Endothelial cell of umbilical vein (primary cell): ENCODE measurements at regions not wholly inside any gene's neighbourhood (a gene's known extent, or its start where the extent isn't known, plus 50 kb on each side); places are given as distances from the start of the nearest gene placed in this dataset.

ENCODE experiments used
- BruUV-seq: library from RNA; stranded (reverse); fragments of 400-500 nt; replicated peaks from 2 replicates; lab custom pipeline; 2021; lab: Mats Ljungman, UMichigan
- CTCF ChIA-PET: fragments of 300-600, 350-600 bp; sonication (Branson Sonifier 250); formaldehyde crosslinking; loops from one replicate; lab custom pipeline; 2021; ENCODE audit warnings: antibody characterized with exemption, inconsistent platforms; lab: Charles Lee
- POLR2A ChIA-PET: fragments of 300-600, 350-600 bp; sonication (Branson Sonifier 250); formaldehyde crosslinking; loops from one replicate; lab custom pipeline; 2021; ENCODE audit warnings: antibody characterized with exemption, inconsistent platforms; lab: Charles Lee
- DNase-seq: peaks from one replicate; pipeline ENCODE4 v3.0.0-alpha.2; 2011; ENCODE audit warnings: low read depth, low spot score
- FAIRE-seq: peaks from 2 replicates; lab custom pipeline; 2011; peaks lifted over from hg19 to GRCh38; lab: Jason Lieb, UNC
- H2AFZ ChIP-seq: 2 replicates; pipeline ENCODE4 v1.6.0; 2012; ENCODE audit warnings: low read depth, low read length, control low read depth, inconsistent platforms
- H3K27ac ChIP-seq: 2 replicates; pipeline ENCODE4 v1.5.1; 2011; ENCODE audit warnings: low read depth, mild to moderate bottlenecking, control low read depth, low read length, moderate library complexity; ENCODE audit not compliant: insufficient read depth
- H3K27me3 ChIP-seq, 2 experiments: 2 replicates each; pipeline versions ENCODE4 v1.6.0 to v1.6.1; 2011; ENCODE audit warnings: low read length in 2 of 2, mixed read lengths in 1 of 2; ENCODE audit not compliant: control insufficient read depth in 2 of 2, insufficient read depth in 2 of 2
- H3K36me3 ChIP-seq, 2 experiments: 2 replicates in 1 of 2; 3 replicates in 1 of 2; pipeline ENCODE4 v1.5.1; 2011; ENCODE audit warnings: low read length in 2 of 2, mild to moderate bottlenecking in 1 of 2, moderate library complexity in 1 of 2; ENCODE audit not compliant: control insufficient read depth in 2 of 2, insufficient read depth in 2 of 2; ENCODE audit errors: extremely low read depth in 1 of 2
- H3K4me1 ChIP-seq: 3 replicates; pipeline ENCODE4 v1.5.1; 2011; ENCODE audit warnings: mild to moderate bottlenecking, low read length; ENCODE audit not compliant: control insufficient read depth, insufficient read depth; ENCODE audit errors: extremely low read depth
- H3K4me2 ChIP-seq: 2 replicates; pipeline ENCODE4 v1.6.1; 2011; ENCODE audit warnings: low read length, control low read depth, mixed read lengths; ENCODE audit not compliant: insufficient read depth
- H3K4me3 ChIP-seq, 3 experiments: fragments of 200-600 bp in 1 of 3; sonication (generic), shearing (Covaris generic) in 1 of 3; replicated peaks in 1 of 3; 2 replicates each; pipeline ENCODE4 v1.5.1; 2011 to 2016; ENCODE audit warnings: control low read depth in 3 of 3, low read length in 3 of 3, mild to moderate bottlenecking in 2 of 3, inconsistent platforms in 1 of 3, low read depth in 1 of 3, moderate library complexity in 1 of 3; ENCODE audit not compliant: insufficient read depth in 1 of 3
- H3K79me2 ChIP-seq: 2 replicates; pipeline ENCODE4 v1.6.0; 2012; ENCODE audit warnings: low read length, inconsistent platforms; ENCODE audit not compliant: control insufficient read depth, insufficient read depth
- H3K9ac ChIP-seq: replicated peaks from 2 replicates; pipeline ENCODE3; 2011; ENCODE audit warnings: low read length, control low read depth; ENCODE audit not compliant: insufficient read depth; ENCODE audit errors: extremely low read depth
- H3K9me1 ChIP-seq: replicated peaks from 3 replicates; pipeline ENCODE4 v1.6.0; 2011; ENCODE audit warnings: mild to moderate bottlenecking, low read length; ENCODE audit not compliant: control insufficient read depth, insufficient read depth; ENCODE audit errors: extremely low read depth
- H3K9me3 ChIP-seq: replicated peaks from 2 replicates; pipeline ENCODE4 v1.5.1; 2012; ENCODE audit warnings: low read length, inconsistent platforms; ENCODE audit not compliant: control insufficient read depth, insufficient read depth
- H4K20me1 ChIP-seq: replicated peaks from 2 replicates; pipeline ENCODE3; 2011; ENCODE audit warnings: mild to moderate bottlenecking, low read length; ENCODE audit not compliant: control insufficient read depth, insufficient read depth; ENCODE audit errors: extremely low read depth
- CTCF ChIP-seq, 2 donors: IDR thresholded peaks; 1 replicate in 1 of 2; 2 replicates in 1 of 2; pipeline ENCODE4 v1.5.1; 2011; ENCODE audit warnings: low read length in 2 of 2, mild to moderate bottlenecking in 2 of 2, moderate library complexity in 2 of 2, control low read depth in 1 of 2, inconsistent platforms in 1 of 2, low read depth in 1 of 2; ENCODE audit not compliant: insufficient read depth in 1 of 2; ENCODE audit errors: extremely low read depth in 1 of 2
- EZH2 ChIP-seq: IDR thresholded peaks from 2 replicates; pipeline ENCODE4 v1.6.1; 2012; ENCODE audit warnings: borderline replicate concordance, low read depth, mild to moderate bottlenecking, moderate library complexity, low read length, inconsistent platforms; ENCODE audit not compliant: severe bottlenecking
- FOS ChIP-seq: IDR thresholded peaks from 2 replicates; pipeline ENCODE4 v1.6.1; 2011; ENCODE audit warnings: mild to moderate bottlenecking, low read length, moderate library complexity, borderline replicate concordance; ENCODE audit not compliant: insufficient read depth
- GATA2 ChIP-seq: IDR thresholded peaks from 2 replicates; pipeline ENCODE4 v1.7.0; 2011; ENCODE audit warnings: low read depth, mild to moderate bottlenecking, moderate library complexity, mixed read lengths, low read length; ENCODE audit not compliant: insufficient read length, insufficient read depth
- JUN ChIP-seq: IDR thresholded peaks from 2 replicates; pipeline ENCODE4 v1.6.1; 2011; ENCODE audit warnings: borderline replicate concordance, low read depth; ENCODE audit not compliant: insufficient read length, insufficient read depth
- MAX ChIP-seq: IDR thresholded peaks from 2 replicates; pipeline ENCODE4 v1.6.1; 2011; ENCODE audit not compliant: insufficient read depth, insufficient read length
- MYC ChIP-seq: IDR thresholded peaks from one replicate; pipeline ENCODE4 v1.6.1; 2011; ENCODE audit warnings: mild to moderate bottlenecking, low read depth, low read length
- POLR2A ChIP-seq: IDR thresholded peaks from 2 replicates; pipeline ENCODE4 v1.6.1; 2012; ENCODE audit warnings: low read depth, mild to moderate bottlenecking, control low read depth, low read length
- POLR2AphosphoS5 ChIP-seq: IDR thresholded peaks from 2 replicates; pipeline ENCODE4 v1.6.1; 2012; ENCODE audit warnings: low read depth, mild to moderate bottlenecking, control low read depth, low read length, moderate library complexity; ENCODE audit not compliant: insufficient read depth
- dilution Hi-C: fragments of 300-500 bp; cut with MboI; formaldehyde crosslinking; loops from one replicate; pipeline ENCODE4 v1.15.0; 2019; ENCODE audit warnings: low sequenced_read_pairs; ENCODE audit not compliant: extremely low pct_ligation_motif_present
- intact Hi-C: fragments of 100-400 bp; cut with micrococcal nuclease; formaldehyde crosslinking; loops from one replicate; pipeline ENCODE4 v1.10.0; 2022

DNA sequence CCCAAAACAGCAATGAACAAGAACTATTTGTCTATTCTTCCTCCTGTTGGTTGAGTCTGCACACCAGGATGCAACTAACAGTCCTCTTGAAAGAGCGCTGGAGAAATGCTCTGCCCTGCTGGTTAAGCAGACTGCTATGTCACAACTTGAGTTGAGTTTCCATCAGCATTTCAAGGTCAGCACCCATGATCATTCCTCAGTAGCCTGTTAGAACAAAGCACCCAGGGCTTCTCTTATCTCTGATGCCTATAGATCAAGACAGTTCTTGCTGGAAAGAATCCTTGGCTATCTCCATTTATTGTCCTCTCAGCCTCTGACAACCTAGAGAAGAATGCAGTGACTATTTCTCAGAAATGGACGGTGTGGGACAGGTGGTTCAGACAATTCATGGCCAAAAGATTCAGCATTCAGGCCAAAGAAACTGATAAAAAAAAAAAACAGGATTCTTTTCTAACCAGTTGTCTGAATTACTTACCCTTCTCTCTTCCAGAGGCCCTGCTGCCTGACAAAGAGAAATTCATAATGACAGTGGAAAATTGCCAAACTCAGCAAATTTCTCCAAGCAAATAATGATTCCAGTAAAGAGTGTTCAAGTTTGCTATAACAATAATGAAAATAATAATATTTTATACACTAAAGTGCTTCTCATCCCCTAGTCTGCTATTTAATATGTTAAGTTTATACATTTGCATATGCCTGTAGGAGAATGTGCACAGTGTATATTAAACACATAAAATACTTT is 306.7 kb downstream of the EMP1 start:
- no peak for DNase-seq
- CTCF ChIA-PET, result interaction anchor here (1.1 to 2.1 kb wide), 2 partner anchors 31 to 141 kb away, joined by 5 to 9 read pairs; no protein-coding TSS in a partner anchor
- POLR2A ChIA-PET, result no interaction called here
- Histone ChIP-seq H3K27ac (no peak overlapping the region), H3K4me1 (no peaks in the 10 kb centered on the region), H3K9me1 (no peaks in the 10 kb centered on the region), H3K4me3 (no peak overlapping the region), H4K20me1 (no peaks in the 10 kb centered on the region), H2AFZ (no peak overlapping the region), H3K9me3 (no peaks in the 10 kb centered on the region), H3K4me2 (no peak overlapping the region), H3K36me3 (no peaks in the 10 kb centered on the region), H3K9ac (no peak overlapping the region), H3K27me3 (no peaks in the 10 kb centered on the region), H3K79me2 (no peaks in the 10 kb centered on the region)
- TF ChIP-seq MYC, result no peak
- no peak for TF ChIP-seq POLR2A
- intact Hi-C loops, result no loop called here
- FAIRE-seq, result no peak
- no TSS peak for BruUV-seq
- dilution Hi-C loops, result no loop called here

- DNase-seq, result no peak
- POLR2A ChIA-PET, result no interaction called here
These were observed 302.5 kb downstream of the EMP1 start for GRCh38 chr12:13499008-13499407.

More at GRCh38 chr12:13499008-13499407, 302.5 kb downstream of the EMP1 start:
- Histone ChIP-seq H3K9me3 (no peaks in the 10 kb centered on the region), H3K79me2 (no peaks in the 10 kb centered on the region), H3K36me3 (no peaks in the 10 kb centered on the region), H3K9ac (no peak overlapping the region), H3K4me1 (no peaks in the 10 kb centered on the region), H3K27me3 (no peaks in the 10 kb centered on the region), H2AFZ (no peak overlapping the region), H3K9me1 (no peaks in the 10 kb centered on the region), H4K20me1 (no peaks in the 10 kb centered on the region), H3K27ac (no peak overlapping the region), H3K4me2 (no peak overlapping the region), H3K4me3 (no peak overlapping the region)
- no TSS peak for BruUV-seq
- TF ChIP-seq JUN (no peak), CTCF (IDR thresholded peaks at IDR 0.05; ENCODE audit: extremely low read depth in 1 of 2, insufficient read depth in 1 of 2, low read depth in 1 of 2, low read length in 2 of 2) (no peak), POLR2AphosphoS5 (no peak), GATA2 (no peak), POLR2A (no peak), MAX (no peak), FOS (no peak), EZH2 (no peak), MYC (no peak)
- intact Hi-C loops, result no loop called here
- dilution Hi-C loops, result no loop called here
- FAIRE-seq, result no peak
- CTCF ChIA-PET, result interaction anchor here (0.6 kb wide), 1 partner anchor 36 kb away, joined by 3 read pairs; no protein-coding TSS in a partner anchor
